Skeletal muscle satellite cell (primary cell): ENCODE measurements at regions not wholly inside any gene's neighbourhood (a gene's known extent, or its start where the extent isn't known, plus 50 kb on each side); places are given as distances from the start of the nearest gene placed in this dataset.

ENCODE experiments used
- H3K27me3 ChIP-seq: 2 replicates; pipeline ENCODE4 v1.7.0; 2013; ENCODE audit warnings: low read length; ENCODE audit not compliant: control insufficient read depth, insufficient read depth
- H3K36me3 ChIP-seq: 2 replicates; pipeline ENCODE4 v1.7.0; 2013; ENCODE audit warnings: mild to moderate bottlenecking, control low read depth, low read length; ENCODE audit not compliant: insufficient read depth
- H3K4me1 ChIP-seq: 2 replicates; pipeline ENCODE4 v1.7.0; 2013; ENCODE audit warnings: low read length; ENCODE audit not compliant: control insufficient read depth, insufficient read depth
- H3K4me2 ChIP-seq: 2 replicates; pipeline ENCODE4 v1.7.0; 2013; ENCODE audit warnings: mild to moderate bottlenecking, low read length
- H3K4me3 ChIP-seq: 2 replicates; pipeline ENCODE4 v1.7.0; 2013; ENCODE audit warnings: low read length
- H3K9ac ChIP-seq: 2 replicates; pipeline ENCODE4 v1.7.0; 2013; ENCODE audit warnings: mild to moderate bottlenecking, low read depth, low read length, moderate library complexity
- H3K9me3 ChIP-seq: replicated peaks from 2 replicates; pipeline ENCODE4 v1.7.0; 2013; ENCODE audit warnings: mild to moderate bottlenecking, control low read depth, low read length

GRCh38 chr19:30856786-30857185 lies 484.6 kb downstream of the ZNF536 start:
- no peak overlapping the region for H3K9ac ChIP-seq
- H3K27me3 ChIP-seq = no peaks in the 10 kb centered on the region
- H3K9me3 ChIP-seq = no peaks in the 10 kb centered on the region
- no peak overlapping the region for H3K4me3 ChIP-seq
- no peaks in the 10 kb centered on the region for H3K36me3 ChIP-seq
- H3K4me2 ChIP-seq = no peak overlapping the region
- H3K4me1 ChIP-seq = no peaks in the 10 kb centered on the region

- H3K27me3 ChIP-seq = no peaks in the 10 kb centered on the region
- no peak overlapping the region for H3K9ac ChIP-seq
- no peak overlapping the region for H3K4me3 ChIP-seq
- no peaks in the 10 kb centered on the region for H3K4me1 ChIP-seq
- H3K4me2 ChIP-seq = no peak overlapping the region
- H3K9me3 ChIP-seq = no peaks in the 10 kb centered on the region
- no peaks in the 10 kb centered on the region for H3K36me3 ChIP-seq
These were observed 484.2 kb downstream of the ZNF536 start for GRCh38 chr19:30856376-30856775.

- Histone ChIP-seq H3K9ac (no peak overlapping the region), H3K4me1 (no peaks in the 10 kb centered on the region), H3K36me3 (no peaks in the 10 kb centered on the region), H3K4me3 (no peak overlapping the region), H3K9me3 (no peaks in the 10 kb centered on the region), H3K27me3 (no peaks in the 10 kb centered on the region), H3K4me2 (no peak overlapping the region)
These were observed 483.3 kb downstream of the ZNF536 start for GRCh38 chr19:30855442-30855841.

- H3K9me3 ChIP-seq = no peaks in the 10 kb centered on the region
- H3K4me2 ChIP-seq = no peak overlapping the region
- no peaks in the 10 kb centered on the region for H3K36me3 ChIP-seq
- no peaks in the 10 kb centered on the region for H3K4me1 ChIP-seq
- H3K9ac ChIP-seq = no peak overlapping the region
- H3K27me3 ChIP-seq = no peaks in the 10 kb centered on the region
- H3K4me3 ChIP-seq = no peak overlapping the region
These were observed 482.5 kb downstream of the ZNF536 start for GRCh38 chr19:30854661-30855060.

GRCh38 chr19:30854207-30854606 lies 482.0 kb downstream of the ZNF536 start:
- Histone ChIP-seq H3K36me3 (no peaks in the 10 kb centered on the region), H3K4me1 (no peaks in the 10 kb centered on the region), H3K9me3 (no peaks in the 10 kb centered on the region), H3K4me2 (no peak overlapping the region), H3K27me3 (no peaks in the 10 kb centered on the region), H3K4me3 (no peak overlapping the region), H3K9ac (no peak overlapping the region)

GRCh38 chr19:30853036-30853435 lies 480.9 kb downstream of the ZNF536 start:
- H3K9me3 ChIP-seq = peaks cover 3% of the 10 kb centered on the region
- no peak overlapping the region for H3K4me3 ChIP-seq
- H3K9ac ChIP-seq = no peak overlapping the region
- H3K4me1 ChIP-seq = no peaks in the 10 kb centered on the region
- H3K4me2 ChIP-seq = no peak overlapping the region
- no peaks in the 10 kb centered on the region for H3K36me3 ChIP-seq
- H3K27me3 ChIP-seq = no peaks in the 10 kb centered on the region

GRCh38 chr19:30852168-30852567 lies 480.0 kb downstream of the ZNF536 start:
- H3K9ac ChIP-seq = no peak overlapping the region
- no peak overlapping the region for H3K4me2 ChIP-seq
- H3K4me1 ChIP-seq = no peaks in the 10 kb centered on the region
- H3K36me3 ChIP-seq = no peaks in the 10 kb centered on the region
- H3K9me3 ChIP-seq = peaks cover 3% of the 10 kb centered on the region
- H3K4me3 ChIP-seq = no peak overlapping the region
- no peaks in the 10 kb centered on the region for H3K27me3 ChIP-seq

- no peak overlapping the region for H3K4me3 ChIP-seq
These were observed 479.5 kb downstream of the ZNF536 start for GRCh38 chr19:30851646-30852045.

GRCh38 chr19:30848636-30849425 lies 476.6 kb downstream of the ZNF536 start:
- no peaks in the 10 kb centered on the region for H3K36me3 ChIP-seq
- no peak overlapping the region for H3K4me2 ChIP-seq
- H3K4me1 ChIP-seq = no peaks in the 10 kb centered on the region
- H3K9ac ChIP-seq = no peak overlapping the region
- H3K27me3 ChIP-seq = no peaks in the 10 kb centered on the region
- no peak overlapping the region for H3K4me3 ChIP-seq
- peaks cover 3% of the 10 kb centered on the region for H3K9me3 ChIP-seq

More at GRCh38 chr19:30851646-30852045, 479.5 kb downstream of the ZNF536 start:
- Histone ChIP-seq H3K4me2 (no peak overlapping the region), H3K9ac (no peak overlapping the region), H3K9me3 (peaks cover 3% of the 10 kb centered on the region), H3K27me3 (no peaks in the 10 kb centered on the region), H3K4me1 (no peaks in the 10 kb centered on the region), H3K36me3 (no peaks in the 10 kb centered on the region)

GRCh38 chr19:30846102-30846501 lies 473.9 kb downstream of the ZNF536 start:
- Histone ChIP-seq H3K9me3 (peaks cover 6% of the 10 kb centered on the region), H3K4me2 (no peak overlapping the region), H3K4me3 (no peak overlapping the region), H3K27me3 (no peaks in the 10 kb centered on the region), H3K4me1 (no peaks in the 10 kb centered on the region), H3K9ac (no peak overlapping the region), H3K36me3 (no peaks in the 10 kb centered on the region)

GRCh38 chr19:30842926-30843325 lies 470.7 kb downstream of the ZNF536 start:
- Histone ChIP-seq H3K4me1 (no peaks in the 10 kb centered on the region), H3K27me3 (no peaks in the 10 kb centered on the region), H3K4me2 (no peak overlapping the region), H3K4me3 (no peak overlapping the region), H3K36me3 (no peaks in the 10 kb centered on the region), H3K9ac (no peak overlapping the region), H3K9me3 (peaks cover 3% of the 10 kb centered on the region)

GRCh38 chr19:30841934-30842333 lies 469.8 kb downstream of the ZNF536 start:
- Histone ChIP-seq H3K36me3 (no peaks in the 10 kb centered on the region), H3K4me3 (no peak overlapping the region), H3K9ac (no peak overlapping the region), H3K27me3 (no peaks in the 10 kb centered on the region), H3K4me1 (no peaks in the 10 kb centered on the region), H3K9me3 (peaks cover 3% of the 10 kb centered on the region), H3K4me2 (no peak overlapping the region)
